Sigmoid colon (tissue), 6 donors: ENCODE measurements at regions not wholly inside any gene's neighbourhood (a gene's known extent, or its start where the extent isn't known, plus 50 kb on each side); places are given as distances from the start of the nearest gene placed in this dataset.

Experiments used
- DNase-seq: peaks from one replicate; pipeline ENCODE4 v3.0.0-alpha.2; 2019
- H3K27ac ChIP-seq, 4 donors: fragments of 200-600 bp; sonication (generic); one replicate each; pipeline ENCODE4 v1.5.1; 2016 to 2019; ENCODE audit warnings: mild to moderate bottlenecking in 1 of 4
- H3K27me3 ChIP-seq, 3 donors: fragments of 200-600 bp; sonication (generic); one replicate each; pipeline ENCODE4 v1.5.1; 2019; ENCODE audit warnings: mild to moderate bottlenecking in 1 of 3
- H3K36me3 ChIP-seq, 4 donors: fragments of 200-600 bp; sonication (generic); one replicate each; pipeline ENCODE4 v1.5.1; 2016 to 2019
- H3K4me1 ChIP-seq, 4 donors: fragments of 200-600 bp; sonication (generic); one replicate each; pipeline ENCODE4 v1.5.1; 2017 to 2019
- H3K4me3 ChIP-seq, 4 donors: fragments of 200-600 bp; sonication (generic); one replicate each; pipeline ENCODE4 v1.5.1; 2017 to 2019; ENCODE audit warnings: mild to moderate bottlenecking in 2 of 4, moderate library complexity in 1 of 4
- H3K9me3 ChIP-seq, 4 donors: fragments of 200-600 bp in 3 of 4; sonication (generic) in 3 of 4; one replicate each; pipeline versions ENCODE4 v1.5.1 to v1.6.1; 2013 to 2019
- EP300 ChIP-seq, 4 donors: sonication (generic); formaldehyde crosslinking; IDR thresholded peaks; one replicate each; pipeline ENCODE4 v1.6.1; 2017; ENCODE audit warnings: antibody characterized with exemption in 4 of 4
- POLR2A ChIP-seq, 2 donors: fragments of 450-650 bp; IDR thresholded peaks; one replicate each; pipeline ENCODE4 v1.6.1; 2016; ENCODE audit warnings: antibody characterized with exemption in 2 of 2, mild to moderate bottlenecking in 2 of 2, moderate library complexity in 2 of 2
- POLR2AphosphoS5 ChIP-seq, 4 donors: sonication (generic); formaldehyde crosslinking; IDR thresholded peaks; one replicate each; pipeline ENCODE4 v1.6.1; 2017; ENCODE audit warnings: antibody characterized with exemption in 4 of 4
- WGBS, 2 donors: extraction: QIAGEN DNeasy Blood & Tissue Kit; methylation state at CpG; one replicate each; pipeline ENCODE4 v1.1.7; 2013; 5-methylcytosine and 5-hydroxymethylcytosine counted together
- intact Hi-C: fragments of 100-400 bp; cut with DNase I; formaldehyde crosslinking; loops from one replicate; pipeline ENCODE4 v1.15.1; 2023
- TF ChIP-seq, protein P1 (sequence below), 4 experiments: fragments of 450-650 bp in 3 of 4; fragments of 200-600 bp in 1 of 4; IDR thresholded peaks; one replicate each; pipeline ENCODE4 v1.5.1; 2016 to 2019; ENCODE audit warnings: antibody characterized with exemption in 4 of 4, mild to moderate bottlenecking in 3 of 4, moderate library complexity in 2 of 4
- donor health status: healthy with polysubstance abuse.
- donor health status: healthy.

DNA sequence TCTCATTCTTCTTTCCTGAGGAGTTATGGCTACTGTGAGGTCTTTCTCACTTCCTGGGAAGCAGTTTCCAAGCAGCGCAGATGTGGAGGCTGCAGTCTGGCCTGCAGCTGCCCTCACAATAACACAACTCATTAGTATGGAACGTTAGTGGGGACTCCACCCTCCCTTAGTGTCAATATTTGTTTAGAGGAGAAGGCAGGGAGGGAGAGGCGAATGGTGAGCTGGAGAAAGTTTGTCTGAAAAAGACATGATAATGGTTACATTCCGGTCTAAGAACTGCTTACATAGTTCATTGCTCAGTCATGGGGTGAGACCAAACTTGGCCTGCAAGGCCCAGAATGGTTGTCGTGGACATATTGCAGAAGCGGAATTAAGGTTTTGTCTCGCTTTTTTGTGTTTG is 170.2 kb downstream of the HS3ST3B1 start:
- TF ChIP-seq POLR2A (IDR thresholded peaks at IDR 0.05): no peak
- TF ChIP-seq, protein P1, sequence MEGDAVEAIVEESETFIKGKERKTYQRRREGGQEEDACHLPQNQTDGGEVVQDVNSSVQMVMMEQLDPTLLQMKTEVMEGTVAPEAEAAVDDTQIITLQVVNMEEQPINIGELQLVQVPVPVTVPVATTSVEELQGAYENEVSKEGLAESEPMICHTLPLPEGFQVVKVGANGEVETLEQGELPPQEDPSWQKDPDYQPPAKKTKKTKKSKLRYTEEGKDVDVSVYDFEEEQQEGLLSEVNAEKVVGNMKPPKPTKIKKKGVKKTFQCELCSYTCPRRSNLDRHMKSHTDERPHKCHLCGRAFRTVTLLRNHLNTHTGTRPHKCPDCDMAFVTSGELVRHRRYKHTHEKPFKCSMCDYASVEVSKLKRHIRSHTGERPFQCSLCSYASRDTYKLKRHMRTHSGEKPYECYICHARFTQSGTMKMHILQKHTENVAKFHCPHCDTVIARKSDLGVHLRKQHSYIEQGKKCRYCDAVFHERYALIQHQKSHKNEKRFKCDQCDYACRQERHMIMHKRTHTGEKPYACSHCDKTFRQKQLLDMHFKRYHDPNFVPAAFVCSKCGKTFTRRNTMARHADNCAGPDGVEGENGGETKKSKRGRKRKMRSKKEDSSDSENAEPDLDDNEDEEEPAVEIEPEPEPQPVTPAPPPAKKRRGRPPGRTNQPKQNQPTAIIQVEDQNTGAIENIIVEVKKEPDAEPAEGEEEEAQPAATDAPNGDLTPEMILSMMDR (IDR thresholded peaks at IDR 0.05): no peak
- TF ChIP-seq POLR2AphosphoS5 (IDR thresholded peaks at IDR 0.05): no peak
- no peak for TF ChIP-seq EP300 (IDR thresholded peaks at IDR 0.05)
- intact Hi-C loops: no loop called here
- Histone ChIP-seq H3K27ac (no peak overlapping the region), H3K4me1 (no peaks in the 10 kb centered on the region), H3K9me3 (no peaks in the 10 kb centered on the region), H3K27me3 (no peaks in the 10 kb centered on the region), H3K4me3 (no peak overlapping the region), H3K36me3 (no peaks in the 10 kb centered on the region)
- DNase-seq: no peak
- WGBS, 2 donors: 40 to 56% methylated on average over 7 of the region's 7 CpGs

DNA sequence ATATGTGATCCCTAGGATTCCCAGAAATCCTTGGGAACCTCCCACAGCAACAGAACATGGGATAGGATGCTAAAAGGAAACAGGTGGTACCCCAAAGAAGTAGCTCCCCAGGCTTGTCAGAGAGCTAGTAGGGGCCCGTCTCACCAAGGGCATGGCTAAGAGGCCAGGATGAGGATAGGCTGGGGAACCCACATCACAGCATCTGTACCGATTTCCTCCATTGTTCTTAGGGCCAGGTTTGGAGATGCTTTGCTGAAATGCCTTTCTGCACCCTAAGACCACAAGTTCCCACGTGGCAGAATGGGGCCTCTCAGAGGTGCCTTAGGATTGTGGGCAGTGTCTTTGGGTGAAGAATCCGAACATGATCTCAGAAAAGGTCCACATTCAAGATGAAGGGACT is 169.5 kb downstream of the HS3ST3B1 start:
- H3K36me3 ChIP-seq: no peaks in the 10 kb centered on the region
- no peak for TF ChIP-seq POLR2AphosphoS5 (IDR thresholded peaks at IDR 0.05)
- no peak for TF ChIP-seq POLR2A (IDR thresholded peaks at IDR 0.05)
- TF ChIP-seq, protein P1 (IDR thresholded peaks at IDR 0.05): no peak
- H3K4me1 ChIP-seq: no peaks in the 10 kb centered on the region
- H3K27ac ChIP-seq: no peak overlapping the region
- WGBS, 2 donors: 74 to 84% methylated on average over 4 of the region's 4 CpGs
- H3K4me3 ChIP-seq: no peak overlapping the region
- no peaks in the 10 kb centered on the region for H3K9me3 ChIP-seq
- H3K27me3 ChIP-seq: no peaks in the 10 kb centered on the region
- DNase-seq: no peak
- intact Hi-C loops: no loop called here

DNA sequence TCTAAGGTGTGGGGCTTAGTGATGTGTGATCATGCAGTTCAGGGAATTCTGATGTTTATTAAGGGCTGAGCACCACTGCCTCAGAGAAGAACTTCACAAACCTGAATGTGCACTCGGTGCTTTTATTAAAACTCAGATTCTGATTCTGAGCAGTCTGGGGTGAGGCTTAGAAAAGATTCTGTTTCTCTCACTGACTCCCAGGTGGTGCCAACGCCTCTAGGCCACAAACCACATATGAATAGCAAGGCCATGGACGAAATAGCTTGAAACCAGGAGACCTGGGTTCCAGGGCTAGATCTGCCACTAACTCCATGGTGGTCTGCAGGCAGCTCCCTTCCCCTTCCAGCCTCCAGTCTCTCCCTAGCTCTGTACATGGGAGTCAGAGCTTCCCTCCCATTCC is 169.1 kb downstream of the HS3ST3B1 start:
- no peaks in the 10 kb centered on the region for H3K4me1 ChIP-seq
- H3K4me3 ChIP-seq: no peak overlapping the region
- TF ChIP-seq EP300 (IDR thresholded peaks at IDR 0.05) (no peak), POLR2A (IDR thresholded peaks at IDR 0.05) (no peak), POLR2AphosphoS5 (IDR thresholded peaks at IDR 0.05) (no peak)
- TF ChIP-seq, protein P1 (IDR thresholded peaks at IDR 0.05): no peak
- no peak for DNase-seq
- H3K27ac ChIP-seq: no peak overlapping the region
- intact Hi-C loops: no loop called here
- H3K27me3 ChIP-seq: no peaks in the 10 kb centered on the region
- no peaks in the 10 kb centered on the region for H3K9me3 ChIP-seq
- 71 to 79% methylated on average over 3 of the region's 3 CpGs for WGBS, 2 donors
- no peaks in the 10 kb centered on the region for H3K36me3 ChIP-seq

DNA sequence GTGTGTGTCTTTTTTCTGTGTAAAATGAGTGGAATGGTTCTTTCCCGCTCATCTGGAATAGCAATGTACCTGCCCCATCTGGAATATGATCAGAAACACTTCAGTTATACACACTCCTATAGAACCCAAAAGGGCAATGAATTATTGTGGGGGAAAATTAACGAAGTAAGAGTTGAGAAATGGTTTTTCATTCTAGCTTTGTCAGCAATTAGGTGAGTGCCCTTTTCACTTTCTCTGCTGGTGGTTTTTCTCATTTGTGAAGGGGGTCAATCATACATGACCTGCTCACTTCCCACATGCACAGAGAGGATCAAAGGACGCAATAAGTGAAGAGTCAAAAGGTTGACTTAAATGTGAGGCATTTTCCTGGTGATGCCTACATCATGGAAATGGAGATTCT is 168.0 kb downstream of the HS3ST3B1 start:
- TF ChIP-seq, protein P1 (IDR thresholded peaks at IDR 0.05): no peak
- TF ChIP-seq POLR2AphosphoS5 (IDR thresholded peaks at IDR 0.05) (no peak), POLR2A (IDR thresholded peaks at IDR 0.05) (no peak), EP300 (IDR thresholded peaks at IDR 0.05) (no peak)
- 85 to 87% methylated on average over 3 of the region's 3 CpGs for WGBS, 2 donors
- H3K9me3 ChIP-seq: no peaks in the 10 kb centered on the region
- H3K4me3 ChIP-seq: no peak overlapping the region
- no peaks in the 10 kb centered on the region for H3K27me3 ChIP-seq
- no peak for DNase-seq
- H3K4me1 ChIP-seq: no peaks in the 10 kb centered on the region
- no peaks in the 10 kb centered on the region for H3K36me3 ChIP-seq
- H3K27ac ChIP-seq: no peak overlapping the region
- intact Hi-C loops: no loop called here

DNA sequence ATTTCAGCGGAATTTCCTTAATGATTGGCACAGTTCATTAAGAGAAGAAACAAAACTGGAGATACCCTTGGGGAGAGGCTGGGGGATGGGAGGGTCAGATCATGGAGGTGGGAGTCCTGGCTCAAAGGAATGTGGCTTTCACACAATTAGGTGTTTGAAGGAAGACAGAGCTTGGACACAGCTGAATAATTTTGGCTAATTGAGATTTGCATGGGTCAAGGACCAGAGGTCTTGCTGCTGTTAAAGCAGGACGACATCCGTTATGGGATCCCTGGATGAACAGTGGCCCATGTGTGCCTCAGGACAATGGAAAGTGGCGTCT is 160.3 kb downstream of the HS3ST3B1 start:
- no peak overlapping the region for H3K27ac ChIP-seq
- H3K27me3 ChIP-seq: no peaks in the 10 kb centered on the region
- 86 to 88% methylated on average over 4 of the region's 4 CpGs for WGBS, 2 donors
- intact Hi-C loops: no loop called here
- no peaks in the 10 kb centered on the region for H3K36me3 ChIP-seq
- TF ChIP-seq POLR2A (IDR thresholded peaks at IDR 0.05): no peak
- TF ChIP-seq POLR2AphosphoS5 (IDR thresholded peaks at IDR 0.05): no peak
- TF ChIP-seq EP300 (IDR thresholded peaks at IDR 0.05): no peak
- TF ChIP-seq, protein P1 (IDR thresholded peaks at IDR 0.05): no peak
- H3K9me3 ChIP-seq: peaks cover 0 to 3% (median 0%) of the 10 kb centered on the region in 4 donors
- H3K4me3 ChIP-seq: no peak overlapping the region
- DNase-seq: no peak
- no peaks in the 10 kb centered on the region for H3K4me1 ChIP-seq
